Loucy (cell line): ENCODE measurements at regions not wholly inside any gene's neighbourhood (a gene's known extent, or its start where the extent isn't known, plus 50 kb on each side); places are given as distances from the start of the nearest gene placed in this dataset.

ENCODE experiments used
- H2AFZ ChIP-seq: fragments of 200-600 bp; sonication (generic); 2 replicates; pipeline ENCODE4 v1.6.0; 2016; ENCODE audit warnings: antibody characterized with exemption, mild to moderate bottlenecking, low read length, moderate library complexity
- H3F3A ChIP-seq: fragments of 200-600 bp; 2 replicates; pipeline ENCODE4 v1.6.0; 2016; ENCODE audit warnings: antibody characterized with exemption, low read depth, mild to moderate bottlenecking
- H3K27me3 ChIP-seq: fragments of 200-600 bp; sonication (generic); 2 replicates; pipeline ENCODE4 v1.6.1; 2014; ENCODE audit warnings: low read length, mild to moderate bottlenecking; ENCODE audit not compliant: insufficient read depth, poor library complexity, severe bottlenecking
- H3K36me3 ChIP-seq: fragments of 200-600 bp; sonication (generic); 2 replicates; pipeline ENCODE4 v1.6.1; 2016; ENCODE audit warnings: low read length; ENCODE audit not compliant: insufficient read depth
- H3K4me1 ChIP-seq: fragments of 200-600 bp; sonication (generic); 2 replicates; pipeline ENCODE4 v1.5.1; 2014; ENCODE audit warnings: low read length, mild to moderate bottlenecking; ENCODE audit not compliant: insufficient read depth, poor library complexity, severe bottlenecking
- H3K4me2 ChIP-seq: fragments of 200-600 bp; sonication (generic); 2 replicates; pipeline ENCODE4 v1.6.0; 2014; ENCODE audit warnings: antibody characterized with exemption, low read length, low read depth, mild to moderate bottlenecking; ENCODE audit not compliant: poor library complexity, severe bottlenecking
- H3K4me3 ChIP-seq: fragments of 200-600 bp; sonication (generic); 2 replicates; pipeline ENCODE4 v1.5.1; 2014; ENCODE audit warnings: low read length, mild to moderate bottlenecking, mixed read lengths; ENCODE audit not compliant: poor library complexity, severe bottlenecking
- H3K79me2 ChIP-seq: fragments of 200-600 bp; sonication (generic); 2 replicates; pipeline ENCODE4 v1.6.1; 2014; ENCODE audit warnings: low read length; ENCODE audit not compliant: insufficient read depth
- H3K9ac ChIP-seq: fragments of 200-600 bp; sonication (generic); 2 replicates; pipeline ENCODE4 v1.6.0; 2014; ENCODE audit warnings: mild to moderate bottlenecking, low read depth, low read length, moderate library complexity; ENCODE audit not compliant: poor library complexity, severe bottlenecking
- H3K9me2 ChIP-seq: fragments of 200-600 bp; sonication (generic); replicated peaks from 2 replicates; pipeline ENCODE4 v1.6.1; 2016; ENCODE audit warnings: low read depth, low read length, mixed read lengths
- H3K9me3 ChIP-seq: fragments of 200-600 bp; sonication (generic); 2 replicates; pipeline ENCODE4 v1.6.1; 2014; ENCODE audit warnings: mild to moderate bottlenecking, antibody characterized with exemption, low read length, low read depth; ENCODE audit not compliant: insufficient read depth
- H4K20me1 ChIP-seq: fragments of 200-600 bp; sonication (generic); 2 replicates; pipeline ENCODE4 v1.6.0; 2014; ENCODE audit warnings: antibody characterized with exemption, low read length, mild to moderate bottlenecking; ENCODE audit not compliant: insufficient read depth, poor library complexity, severe bottlenecking
- CTCF ChIP-seq: fragments of 200-600 bp; sonication (generic); conservative IDR thresholded peaks from 2 replicates; pipeline ENCODE4 v1.5.1; 2014; ENCODE audit warnings: mild to moderate bottlenecking, antibody characterized with exemption, low read length
- EZH2phosphoT487 ChIP-seq: fragments of 200-600 bp; IDR thresholded peaks from 2 replicates; pipeline ENCODE4 v1.6.1; 2018; ENCODE audit warnings: antibody characterized with exemption, mild to moderate bottlenecking, moderate library complexity, borderline replicate concordance

GRCh38 chr5:164352695-164353094 is 847.3 kb downstream of the MAT2B start:
- H3K9me2 ChIP-seq = no peaks in the 10 kb centered on the region
- no peak overlapping the region for H2AFZ ChIP-seq
- no peaks in the 10 kb centered on the region for H3K9me3 ChIP-seq
- no peaks in the 10 kb centered on the region for H3K36me3 ChIP-seq
- TF ChIP-seq EZH2phosphoT487 (no peak), CTCF (no peak)
- H3K79me2 ChIP-seq = no peaks in the 10 kb centered on the region
- H3K4me2 ChIP-seq = no peak overlapping the region
- no peaks in the 10 kb centered on the region for H3K4me1 ChIP-seq
- H4K20me1 ChIP-seq = no peaks in the 10 kb centered on the region
- no peak overlapping the region for H3K9ac ChIP-seq
- H3K27me3 ChIP-seq = no peaks in the 10 kb centered on the region
- H3F3A ChIP-seq = no peaks in the 10 kb centered on the region
- H3K4me3 ChIP-seq = no peak overlapping the region

- TF ChIP-seq CTCF = no peak
- Histone ChIP-seq H3K27me3 (no peaks in the 10 kb centered on the region), H3K9me3 (no peaks in the 10 kb centered on the region), H4K20me1 (no peaks in the 10 kb centered on the region), H3K4me2 (no peak overlapping the region), H3K9me2 (no peaks in the 10 kb centered on the region), H3K4me3 (no peak overlapping the region), H2AFZ (no peak overlapping the region), H3K79me2 (no peaks in the 10 kb centered on the region), H3K9ac (no peak overlapping the region), H3K4me1 (no peaks in the 10 kb centered on the region), H3K36me3 (no peaks in the 10 kb centered on the region), H3F3A (no peaks in the 10 kb centered on the region)
Observed at GRCh38 chr5:164353155-164353554, 847.7 kb downstream of the MAT2B start.

GRCh38 chr5:164354139-164354751 is 848.8 kb downstream of the MAT2B start:
- H3K9me3 ChIP-seq = no peaks in the 10 kb centered on the region
- H3K4me2 ChIP-seq = no peak overlapping the region
- no peak for TF ChIP-seq EZH2phosphoT487
- H2AFZ ChIP-seq = no peak overlapping the region
- no peaks in the 10 kb centered on the region for H4K20me1 ChIP-seq
- no peak overlapping the region for H3K9ac ChIP-seq
- no peaks in the 10 kb centered on the region for H3F3A ChIP-seq
- no peak overlapping the region for H3K4me3 ChIP-seq
- H3K27me3 ChIP-seq = no peaks in the 10 kb centered on the region
- H3K36me3 ChIP-seq = no peaks in the 10 kb centered on the region
- no peaks in the 10 kb centered on the region for H3K4me1 ChIP-seq
- no peaks in the 10 kb centered on the region for H3K9me2 ChIP-seq
- H3K79me2 ChIP-seq = no peaks in the 10 kb centered on the region

- Histone ChIP-seq H2AFZ (no peak overlapping the region), H3K9ac (no peak overlapping the region), H3K4me1 (no peaks in the 10 kb centered on the region), H3K36me3 (no peaks in the 10 kb centered on the region), H3K79me2 (no peaks in the 10 kb centered on the region), H3K9me2 (no peaks in the 10 kb centered on the region), H3F3A (no peaks in the 10 kb centered on the region), H3K4me3 (no peak overlapping the region), H4K20me1 (no peaks in the 10 kb centered on the region), H3K4me2 (no peak overlapping the region), H3K27me3 (no peaks in the 10 kb centered on the region), H3K9me3 (no peaks in the 10 kb centered on the region)
- no peak for TF ChIP-seq EZH2phosphoT487
- no peak for TF ChIP-seq CTCF
Observed at GRCh38 chr5:164355267-164355830, 849.9 kb downstream of the MAT2B start.
